GM12878 (cell line): ENCODE measurements at regions not wholly inside any gene's neighbourhood (a gene's known extent, or its start where the extent isn't known, plus 50 kb on each side); places are given as distances from the start of the nearest gene placed in this dataset.

Source experiments
- ATAC-seq: fragments of 200-7000 bp; cut with Tn5 transposase; 3 replicates; pipeline ENCODE4 v1.9.1; 2020; ENCODE audit warnings: mild to moderate bottlenecking, moderate library complexity
- BruUV-seq: library from RNA; stranded (reverse); fragments of 400-500 nt; replicated peaks from 2 replicates; lab custom pipeline; 2021; lab: Mats Ljungman, UMichigan
- CTCF ChIA-PET: fragments of 300-600 bp; sonication (Branson Sonifier 250); formaldehyde crosslinking; extraction: SDS; loops from one replicate; lab custom pipeline; 2021; ENCODE audit warnings: inconsistent platforms; lab: Yijun Ruan, JAX
- POLR2A ChIA-PET: fragments of 350-600 bp; formaldehyde crosslinking; extraction: SDS; loops from one replicate; lab custom pipeline; 2021; ENCODE audit warnings: inconsistent platforms; lab: Charles Lee
- RAD21 ChIA-PET: fragments of 300-600 bp; sonication (Branson Sonifier 250); formaldehyde crosslinking; loops from one replicate; lab custom pipeline; 2023; ENCODE audit warnings: antibody characterized with exemption; ENCODE audit not compliant: unreplicated experiment; lab: Charles Lee
- SMC1A ChIA-PET: fragments of 300-600 bp; sonication (Branson Sonifier 250); formaldehyde crosslinking; loops from one replicate; lab custom pipeline; 2023; ENCODE audit not compliant: unreplicated experiment, uncharacterized antibody; lab: Charles Lee
- DNase-seq: peaks from one replicate; pipeline ENCODE4 v3.0.0-alpha.2; 2011; ENCODE audit warnings: low read depth, low spot score
- FAIRE-seq: peaks from 3 replicates; lab custom pipeline; 2011; peaks lifted over from hg19 to GRCh38; lab: Jason Lieb, UNC
- H2AFZ ChIP-seq: 2 replicates; pipeline ENCODE4 v1.6.0; 2011; ENCODE audit warnings: low read depth, low read length, control low read depth; ENCODE audit not compliant: control insufficient read depth
- H3K27ac ChIP-seq: 2 replicates; pipeline ENCODE4 v1.5.1; 2011; ENCODE audit warnings: control low read depth; ENCODE audit not compliant: control insufficient read depth, insufficient read depth
- H3K27me3 ChIP-seq, 2 experiments: replicated peaks in 1 of 2; 2 replicates each; pipeline versions ENCODE4 v1.6.0 to v1.6.1; 2011; ENCODE audit warnings: low read length in 1 of 2; ENCODE audit not compliant: control insufficient read depth in 2 of 2, insufficient read depth in 2 of 2
- H3K36me3 ChIP-seq, 2 experiments: 2 replicates each; pipeline ENCODE4 v1.5.1; 2011; ENCODE audit warnings: low read length in 1 of 2; ENCODE audit not compliant: control insufficient read depth in 2 of 2, insufficient read depth in 2 of 2
- H3K4me1 ChIP-seq: 2 replicates; pipeline ENCODE4 v1.6.1; 2011; ENCODE audit warnings: mild to moderate bottlenecking, low read length, moderate library complexity, mixed read lengths; ENCODE audit not compliant: control insufficient read depth, insufficient read depth
- H3K4me2 ChIP-seq: 2 replicates; pipeline ENCODE4 v1.6.0; 2011; ENCODE audit warnings: control low read depth; ENCODE audit not compliant: control insufficient read depth, insufficient read depth
- H3K4me3 ChIP-seq: fragments of 200-600 bp; sonication (generic); 2 replicates; pipeline ENCODE4 v1.5.1; 2016
- H3K79me2 ChIP-seq: 2 replicates; pipeline ENCODE4 v1.6.0; 2011; ENCODE audit warnings: low read length; ENCODE audit not compliant: control insufficient read depth, insufficient read depth
- H3K9ac ChIP-seq: 2 replicates; pipeline ENCODE4 v1.8.0; 2011; ENCODE audit warnings: low read length, control low read depth, mixed read lengths; ENCODE audit not compliant: control insufficient read depth, insufficient read depth
- H3K9me3 ChIP-seq: replicated peaks from 3 replicates; pipeline ENCODE4 v1.5.1; 2011; ENCODE audit warnings: mild to moderate bottlenecking, low read length; ENCODE audit not compliant: control insufficient read depth, insufficient read depth
- H4K20me1 ChIP-seq: 2 replicates; pipeline ENCODE4 v1.6.0; 2011; ENCODE audit not compliant: control insufficient read depth, insufficient read depth
- MTA2 ChIP-seq: fragments of 450-650 bp; IDR thresholded peaks from 2 replicates; pipeline ENCODE4 v1.6.1; 2016; ENCODE audit warnings: low read depth, mild to moderate bottlenecking, moderate library complexity
- SRF ChIP-seq, 2 experiments: IDR thresholded peaks; 2 replicates each; pipeline ENCODE4 v1.6.1; 2011; ENCODE audit warnings: low read depth in 2 of 2, low read length in 2 of 2, mild to moderate bottlenecking in 1 of 2, moderate library complexity in 1 of 2
- STAT1 ChIP-seq: fragments of 450-650 bp; conservative IDR thresholded peaks from 2 replicates; pipeline ENCODE4 v1.6.1; 2014; ENCODE audit warnings: antibody characterized with exemption, mild to moderate bottlenecking
- WGBS: methylation state at CpG from one replicate; pipeline ENCODE4 v1.1.6; 2016; ENCODE audit warnings: low lambda C conversion rate; ENCODE audit not compliant: insufficient replicate concordance, insufficient coverage; ENCODE audit errors: missing lambda C conversion rate; 5-methylcytosine and 5-hydroxymethylcytosine counted together
- in situ Hi-C: fragments of 300-500 bp; cut with MboI; formaldehyde crosslinking; loops from 9 replicates; pipeline ENCODE4 v1.14.3; 2018; ENCODE audit warnings: mixed read lengths
- intact Hi-C: fragments of 100-400 bp; cut with micrococcal nuclease; formaldehyde crosslinking; loops from one replicate; pipeline ENCODE4 v1.14.2; 2022; ENCODE audit not compliant: unreplicated experiment
- TF ChIP-seq, protein P1 (sequence below), 3 experiments: IDR thresholded peaks in 2 of 3; conservative IDR thresholded peaks in 1 of 3; 2 replicates each; pipeline ENCODE4 v1.5.1; 2011; ENCODE audit warnings: low read depth in 3 of 3, low read length in 3 of 3, mild to moderate bottlenecking in 3 of 3, control low read depth in 2 of 3, moderate library complexity in 2 of 3, inconsistent platforms in 1 of 3, mixed read lengths in 1 of 3; ENCODE audit not compliant: control insufficient read depth in 2 of 3, insufficient read depth in 1 of 3; ENCODE audit errors: extremely low read depth in 1 of 3

GRCh38 chr2:6107290-6107689 lies 415.1 kb downstream of the SOX11 start:
- H4K20me1 ChIP-seq = no peaks in the 10 kb centered on the region
- SMC1A ChIA-PET = no interaction called here
- H3K4me1 ChIP-seq = no peaks in the 10 kb centered on the region
- H3K79me2 ChIP-seq = no peaks in the 10 kb centered on the region
- peak; percentile 57 to 67; a peak in 3 of 4 replicates for TF ChIP-seq SRF (IDR thresholded peaks at IDR 0.05; ENCODE audit: low read depth in 2 of 2, low read length in 2 of 2)
- TF ChIP-seq STAT1 = no peak
- intact Hi-C loops (loop anchor here (5.0 to 10.0 kb wide), 2 partner anchors 420 to 668 kb away; no protein-coding TSS in a partner anchor), in situ Hi-C loops (no loop called here)
- BruUV-seq = no TSS peak
- RAD21 ChIA-PET = no interaction called here
- DNase-seq = no peak
- no peaks in the 10 kb centered on the region for H3K27me3 ChIP-seq
- CTCF ChIA-PET = no interaction called here
- WGBS = 25% methylated on average over 4 of the region's 4 CpGs
- no peak overlapping the region for H3K9ac ChIP-seq
- no peaks in the 10 kb centered on the region for H3K36me3 ChIP-seq
- H2AFZ ChIP-seq = no peak overlapping the region
- H3K9me3 ChIP-seq = no peaks in the 10 kb centered on the region
- H3K27ac ChIP-seq = no peak overlapping the region
- H3K4me3 ChIP-seq = no peak overlapping the region
- H3K4me2 ChIP-seq = no peak overlapping the region
- no peak for FAIRE-seq
- POLR2A ChIA-PET = no interaction called here
- no peak for ATAC-seq

GRCh38 chr2:6109831-6110230 lies 417.6 kb downstream of the SOX11 start:
- CTCF ChIA-PET = no interaction called here
- Histone ChIP-seq H3K9ac (no peak overlapping the region), H3K4me3 (no peak overlapping the region), H3K4me2 (no peak overlapping the region), H3K79me2 (no peaks in the 10 kb centered on the region), H2AFZ (no peak overlapping the region), H3K27me3 (no peaks in the 10 kb centered on the region), H3K27ac (no peak overlapping the region), H3K9me3 (no peaks in the 10 kb centered on the region), H3K36me3 (no peaks in the 10 kb centered on the region), H3K4me1 (no peaks in the 10 kb centered on the region), H4K20me1 (no peaks in the 10 kb centered on the region)
- ATAC-seq (no peak), FAIRE-seq (no peak), DNase-seq (no peak)
- POLR2A ChIA-PET = no interaction called here
- RAD21 ChIA-PET = no interaction called here
- in situ Hi-C loops (no loop called here), intact Hi-C loops (loop anchor here (5.0 to 10.0 kb wide), 2 partner anchors 417 to 665 kb away; no protein-coding TSS in a partner anchor)
- BruUV-seq = no TSS peak
- SMC1A ChIA-PET = interaction anchor here (0.5 kb wide), 1 partner anchor 317 kb away, joined by 3 read pairs; no protein-coding TSS in a partner anchor
- TF ChIP-seq MTA2 = no peak
- TF ChIP-seq, protein P1, sequence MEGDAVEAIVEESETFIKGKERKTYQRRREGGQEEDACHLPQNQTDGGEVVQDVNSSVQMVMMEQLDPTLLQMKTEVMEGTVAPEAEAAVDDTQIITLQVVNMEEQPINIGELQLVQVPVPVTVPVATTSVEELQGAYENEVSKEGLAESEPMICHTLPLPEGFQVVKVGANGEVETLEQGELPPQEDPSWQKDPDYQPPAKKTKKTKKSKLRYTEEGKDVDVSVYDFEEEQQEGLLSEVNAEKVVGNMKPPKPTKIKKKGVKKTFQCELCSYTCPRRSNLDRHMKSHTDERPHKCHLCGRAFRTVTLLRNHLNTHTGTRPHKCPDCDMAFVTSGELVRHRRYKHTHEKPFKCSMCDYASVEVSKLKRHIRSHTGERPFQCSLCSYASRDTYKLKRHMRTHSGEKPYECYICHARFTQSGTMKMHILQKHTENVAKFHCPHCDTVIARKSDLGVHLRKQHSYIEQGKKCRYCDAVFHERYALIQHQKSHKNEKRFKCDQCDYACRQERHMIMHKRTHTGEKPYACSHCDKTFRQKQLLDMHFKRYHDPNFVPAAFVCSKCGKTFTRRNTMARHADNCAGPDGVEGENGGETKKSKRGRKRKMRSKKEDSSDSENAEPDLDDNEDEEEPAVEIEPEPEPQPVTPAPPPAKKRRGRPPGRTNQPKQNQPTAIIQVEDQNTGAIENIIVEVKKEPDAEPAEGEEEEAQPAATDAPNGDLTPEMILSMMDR (IDR thresholded peaks at IDR 0.05 in 2 of 3, conservative IDR thresholded peaks at IDR 0.05 in 1 of 3; ENCODE audit: control insufficient read depth in 2 of 3, extremely low read depth in 1 of 3, insufficient read depth in 1 of 3, low read depth in 3 of 3, low read length in 3 of 3) = no peak
- 50% methylated on average over 1 of the region's 1 CpG for WGBS
